A549 (cell line): ENCODE measurements at regions not wholly inside any gene's neighbourhood (a gene's known extent, or its start where the extent isn't known, plus 50 kb on each side); places are given as distances from the start of the nearest gene placed in this dataset.

Source experiments
- ATAC-seq, 2 experiments: fragments of 200-7000 bp in 1 of 2; fragments of >200 bp in 1 of 2; cut with Nextera tagmentation in 1 of 2; cut with Tn5 transposase in 1 of 2; 3 replicates each; pipeline versions ENCODE4 v1.8.0 to v1.9.1; 2018 to 2020; ENCODE audit warnings: mild to moderate bottlenecking in 1 of 2, moderate library complexity in 1 of 2
- CTCF ChIA-PET: fragments of 300-600 bp; sonication (Branson Sonifier 250); formaldehyde crosslinking; extraction: SDS; loops from one replicate; lab custom pipeline; 2021; ENCODE audit warnings: antibody characterized with exemption, inconsistent platforms; lab: Yijun Ruan, JAX
- POLR2A ChIA-PET: fragments of 350-600 bp; formaldehyde crosslinking; extraction: SDS; loops from one replicate; lab custom pipeline; 2021; ENCODE audit warnings: antibody characterized with exemption, inconsistent platforms; lab: Yijun Ruan, JAX
- DNase-seq, 2 experiments: peaks; one replicate each; pipeline versions ENCODE4 v3.0.0 to v3.0.0-alpha.2; 2011 to 2016; ENCODE audit warnings: low read depth in 1 of 2, low spot score in 1 of 2
- FAIRE-seq: peaks from 2 replicates; lab custom pipeline; 2011; peaks lifted over from hg19 to GRCh38; lab: Jason Lieb, UNC
- H3K27ac ChIP-seq, 2 experiments: fragments of >200 bp; sonication (Bioruptor Twin); formaldehyde crosslinking; 3 replicates each; pipeline ENCODE4 v1.5.1; 2016 to 2017
- H3K4me1 ChIP-seq: fragments of >200 bp; sonication (Bioruptor Twin); formaldehyde crosslinking; 3 replicates; pipeline ENCODE4 v1.6.1; 2016
- H3K4me2 ChIP-seq: fragments of >200 bp; sonication (Bioruptor Twin); formaldehyde crosslinking; 3 replicates; pipeline ENCODE4 v1.6.1; 2016
- H3K4me3 ChIP-seq: fragments of >200 bp; sonication (Bioruptor Twin); formaldehyde crosslinking; 3 replicates; pipeline ENCODE4 v1.5.1; 2016
- H3K9me3 ChIP-seq: fragments of >200 bp; sonication (Bioruptor Twin); formaldehyde crosslinking; 3 replicates; pipeline ENCODE4 v1.6.1; 2016
- CEBPB ChIP-seq, 2 experiments: fragments of >200 bp in 1 of 2; sonication (Bioruptor Twin) in 1 of 2; formaldehyde crosslinking in 1 of 2; IDR thresholded peaks; 2 replicates each; pipeline ENCODE4 v1.6.1; 2012 to 2016
- EHF ChIP-seq: fragments of 250-450 bp; sonication (Bioruptor Pico); IDR thresholded peaks from 2 replicates; pipeline ENCODE4 v1.5.0; 2020; ENCODE audit warnings: mild to moderate bottlenecking
- HDAC2 ChIP-seq: fragments of 200-600 bp; sonication (generic); IDR thresholded peaks from 2 replicates; pipeline ENCODE4 v1.6.1; 2016
- JUN ChIP-seq, 2 experiments: fragments of >200 bp; sonication (Bioruptor Twin); formaldehyde crosslinking; IDR thresholded peaks; 2 replicates in 1 of 2; 3 replicates in 1 of 2; pipeline ENCODE4 v1.6.1; 2016 to 2017
- KDM5A ChIP-seq: fragments of 200-600 bp; sonication (generic); IDR thresholded peaks from 2 replicates; pipeline ENCODE4 v1.6.1; 2016; ENCODE audit warnings: antibody characterized with exemption, mild to moderate bottlenecking
- MAZ ChIP-seq: fragments of 150-350 bp; IDR thresholded peaks from 2 replicates; pipeline ENCODE4 v1.6.1; 2014; ENCODE audit warnings: antibody characterized with exemption, low read depth, low read length, borderline replicate concordance
- MYC ChIP-seq: IDR thresholded peaks from 2 replicates; pipeline ENCODE4 v1.6.1; 2012; ENCODE audit warnings: mild to moderate bottlenecking, inconsistent platforms, low read length, improper control_type of control experiment, borderline replicate concordance
- NPAS2 ChIP-seq: fragments of 250-450 bp; sonication (Bioruptor Pico); IDR thresholded peaks from 2 replicates; pipeline ENCODE4 v1.8.0; 2022; ENCODE audit warnings: mild to moderate bottlenecking, moderate library complexity, borderline replicate concordance
- NR3C1 ChIP-seq: fragments of >200 bp; sonication (Bioruptor Twin); formaldehyde crosslinking; IDR thresholded peaks from 3 replicates; pipeline ENCODE4 v1.6.1; 2017
- POLR2AphosphoS2 ChIP-seq: conservative IDR thresholded peaks from 2 replicates; pipeline ENCODE4 v1.6.1; 2012; ENCODE audit warnings: low read length, improper control_type of control experiment, inconsistent platforms
- TFCP2L1 ChIP-seq: fragments of 250-450 bp; sonication (Bioruptor Pico); IDR thresholded peaks from 2 replicates; pipeline ENCODE4 v1.5.0; 2021; ENCODE audit warnings: mild to moderate bottlenecking
- ZC3H11A ChIP-seq: fragments of 450-650 bp; IDR thresholded peaks from 2 replicates; pipeline ENCODE4 v1.6.1; 2014; ENCODE audit warnings: antibody characterized with exemption, mild to moderate bottlenecking
- ZNF302 ChIP-seq: fragments of 250-450 bp; sonication (Bioruptor Pico); IDR thresholded peaks from 2 replicates; pipeline ENCODE4 v1.9.0; 2021; ENCODE audit warnings: inconsistent platforms, mild to moderate bottlenecking, moderate library complexity
- WGBS: methylation state at CpG from one replicate; pipeline ENCODE4 v1.1.6; 2017; ENCODE audit errors: missing lambda C conversion rate; 5-methylcytosine and 5-hydroxymethylcytosine counted together
- TF ChIP-seq, protein P1 (sequence below): fragments of 200-600 bp; sonication (generic); IDR thresholded peaks from 2 replicates; pipeline ENCODE4 v1.6.1; 2016; ENCODE audit warnings: antibody characterized with exemption, mild to moderate bottlenecking, moderate library complexity
- TF ChIP-seq, protein P2 (sequence below): IDR thresholded peaks from 2 replicates; pipeline ENCODE4 v1.6.1; 2012
- TF ChIP-seq, protein P3 (sequence below): fragments of >200 bp; sonication (Bioruptor Twin); formaldehyde crosslinking; IDR thresholded peaks from 2 replicates; pipeline ENCODE4 v1.6.1; 2016
- TF ChIP-seq, protein P4 (sequence below): IDR thresholded peaks from 2 replicates; pipeline ENCODE4 v1.6.1; 2012
- TF ChIP-seq, protein P5 (sequence below): IDR thresholded peaks from 2 replicates; pipeline ENCODE4 v1.6.1; 2012; ENCODE audit warnings: low read depth, borderline replicate concordance
- TF ChIP-seq, protein P6 (sequence below): fragments of 250-450 bp; sonication (Bioruptor Pico); IDR thresholded peaks from 2 replicates; pipeline ENCODE4 v1.5.0; 2021; ENCODE audit warnings: mild to moderate bottlenecking, moderate library complexity, borderline replicate concordance

DNA sequence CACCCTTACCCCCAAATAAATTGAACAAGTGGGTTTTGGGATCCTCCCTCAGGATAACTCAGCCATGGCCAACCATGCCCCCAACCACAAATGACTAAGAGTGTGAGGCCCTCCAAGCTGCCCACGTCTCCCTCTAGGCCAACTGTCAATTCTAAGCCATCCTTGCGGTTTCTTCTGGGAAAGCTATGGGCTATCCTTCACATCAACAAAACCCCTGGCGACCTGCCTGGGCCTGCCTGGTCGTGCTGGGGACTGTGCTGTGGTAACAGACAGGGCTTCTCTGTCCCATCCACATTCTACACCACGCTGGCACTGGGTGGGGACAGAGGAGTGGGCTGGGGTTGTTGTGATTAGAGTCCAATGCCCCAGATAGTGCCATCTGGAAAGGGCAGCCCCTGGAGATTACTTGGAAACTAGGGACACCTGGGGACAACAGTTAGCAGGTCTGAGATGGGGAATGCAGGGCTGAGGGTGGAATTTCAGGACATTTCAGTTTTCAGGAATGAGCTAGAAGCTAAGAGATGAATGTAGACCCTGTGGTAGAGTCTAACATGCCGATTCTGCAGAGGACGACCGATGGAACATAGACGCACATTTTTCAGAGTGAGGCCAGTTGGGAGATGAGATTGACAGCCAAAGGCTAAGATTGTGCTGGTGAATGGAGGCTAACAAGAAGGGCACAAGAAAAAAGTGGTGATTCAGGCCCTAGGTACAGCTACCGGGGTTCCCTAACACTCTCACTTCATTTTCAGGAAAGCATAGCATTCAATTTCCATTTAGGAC is 131.9 kb downstream of the RASSF10 start (continued):
- TF ChIP-seq, protein P1, sequence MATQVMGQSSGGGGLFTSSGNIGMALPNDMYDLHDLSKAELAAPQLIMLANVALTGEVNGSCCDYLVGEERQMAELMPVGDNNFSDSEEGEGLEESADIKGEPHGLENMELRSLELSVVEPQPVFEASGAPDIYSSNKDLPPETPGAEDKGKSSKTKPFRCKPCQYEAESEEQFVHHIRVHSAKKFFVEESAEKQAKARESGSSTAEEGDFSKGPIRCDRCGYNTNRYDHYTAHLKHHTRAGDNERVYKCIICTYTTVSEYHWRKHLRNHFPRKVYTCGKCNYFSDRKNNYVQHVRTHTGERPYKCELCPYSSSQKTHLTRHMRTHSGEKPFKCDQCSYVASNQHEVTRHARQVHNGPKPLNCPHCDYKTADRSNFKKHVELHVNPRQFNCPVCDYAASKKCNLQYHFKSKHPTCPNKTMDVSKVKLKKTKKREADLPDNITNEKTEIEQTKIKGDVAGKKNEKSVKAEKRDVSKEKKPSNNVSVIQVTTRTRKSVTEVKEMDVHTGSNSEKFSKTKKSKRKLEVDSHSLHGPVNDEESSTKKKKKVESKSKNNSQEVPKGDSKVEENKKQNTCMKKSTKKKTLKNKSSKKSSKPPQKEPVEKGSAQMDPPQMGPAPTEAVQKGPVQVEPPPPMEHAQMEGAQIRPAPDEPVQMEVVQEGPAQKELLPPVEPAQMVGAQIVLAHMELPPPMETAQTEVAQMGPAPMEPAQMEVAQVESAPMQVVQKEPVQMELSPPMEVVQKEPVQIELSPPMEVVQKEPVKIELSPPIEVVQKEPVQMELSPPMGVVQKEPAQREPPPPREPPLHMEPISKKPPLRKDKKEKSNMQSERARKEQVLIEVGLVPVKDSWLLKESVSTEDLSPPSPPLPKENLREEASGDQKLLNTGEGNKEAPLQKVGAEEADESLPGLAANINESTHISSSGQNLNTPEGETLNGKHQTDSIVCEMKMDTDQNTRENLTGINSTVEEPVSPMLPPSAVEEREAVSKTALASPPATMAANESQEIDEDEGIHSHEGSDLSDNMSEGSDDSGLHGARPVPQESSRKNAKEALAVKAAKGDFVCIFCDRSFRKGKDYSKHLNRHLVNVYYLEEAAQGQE = no peak
- TF ChIP-seq, protein P2, sequence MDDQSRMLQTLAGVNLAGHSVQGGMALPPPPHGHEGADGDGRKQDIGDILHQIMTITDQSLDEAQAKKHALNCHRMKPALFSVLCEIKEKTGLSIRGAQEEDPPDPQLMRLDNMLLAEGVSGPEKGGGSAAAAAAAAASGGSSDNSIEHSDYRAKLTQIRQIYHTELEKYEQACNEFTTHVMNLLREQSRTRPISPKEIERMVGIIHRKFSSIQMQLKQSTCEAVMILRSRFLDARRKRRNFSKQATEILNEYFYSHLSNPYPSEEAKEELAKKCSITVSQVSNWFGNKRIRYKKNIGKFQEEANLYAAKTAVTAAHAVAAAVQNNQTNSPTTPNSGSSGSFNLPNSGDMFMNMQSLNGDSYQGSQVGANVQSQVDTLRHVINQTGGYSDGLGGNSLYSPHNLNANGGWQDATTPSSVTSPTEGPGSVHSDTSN = no peak
- TF ChIP-seq, protein P3, sequence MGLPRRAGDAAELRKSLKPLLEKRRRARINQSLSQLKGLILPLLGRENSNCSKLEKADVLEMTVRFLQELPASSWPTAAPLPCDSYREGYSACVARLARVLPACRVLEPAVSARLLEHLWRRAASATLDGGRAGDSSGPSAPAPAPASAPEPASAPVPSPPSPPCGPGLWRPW = no peak
- no peak for TF ChIP-seq ZC3H11A
- TF ChIP-seq, protein P4, sequence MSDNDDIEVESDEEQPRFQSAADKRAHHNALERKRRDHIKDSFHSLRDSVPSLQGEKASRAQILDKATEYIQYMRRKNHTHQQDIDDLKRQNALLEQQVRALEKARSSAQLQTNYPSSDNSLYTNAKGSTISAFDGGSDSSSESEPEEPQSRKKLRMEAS = no peak

DNA sequence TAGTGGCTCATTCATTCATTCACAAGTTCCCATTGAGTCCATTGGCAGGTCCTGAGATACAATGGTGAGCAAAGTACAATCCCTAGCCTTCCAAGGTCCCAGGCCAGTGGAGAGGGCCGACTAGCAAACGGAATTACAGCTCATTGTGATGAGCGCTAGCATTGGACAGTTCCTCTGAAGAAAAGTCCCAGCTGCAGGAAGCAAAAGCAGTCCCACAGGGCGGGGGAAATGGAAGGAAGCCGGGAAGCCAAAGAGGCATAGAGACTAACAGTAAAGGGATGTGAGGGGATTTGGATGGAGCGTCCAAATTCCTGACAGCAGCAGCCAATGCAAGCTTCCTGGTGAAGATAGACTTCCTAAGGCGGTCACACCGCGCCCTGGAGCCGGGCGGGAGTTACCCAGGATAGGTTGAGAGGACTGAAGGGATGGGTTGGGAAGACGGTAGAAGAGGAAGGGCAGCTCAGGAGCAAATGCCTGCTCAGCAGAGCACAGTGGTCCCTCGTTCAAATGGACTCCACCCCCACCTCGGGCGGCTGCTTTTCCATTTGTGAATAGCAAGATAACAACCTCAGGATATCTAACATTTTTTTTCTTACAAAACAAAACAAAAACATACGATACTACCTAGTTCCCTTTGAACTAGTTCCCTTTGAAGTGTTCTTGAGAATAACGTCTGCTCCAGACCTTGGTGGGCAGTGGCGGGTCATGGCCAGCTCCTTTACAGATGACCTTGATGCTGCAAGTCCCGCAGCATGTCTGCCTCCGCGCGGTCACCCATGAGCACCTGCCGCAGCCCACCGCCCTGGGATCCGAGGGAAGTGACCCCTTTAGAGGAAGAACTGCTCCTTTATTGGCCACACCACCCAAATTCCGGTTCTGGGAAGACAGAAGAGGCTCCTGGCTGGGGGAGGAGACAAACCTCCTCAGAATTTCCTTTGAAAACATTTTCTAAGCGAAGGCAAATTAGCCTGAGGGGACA is 132.9 kb downstream of the RASSF10 start:
- FAIRE-seq (no peak), DNase-seq (no peak), ATAC-seq (no peak)
- CTCF ChIA-PET = interaction anchor here (1.0 to 2.8 kb wide), 8 partner anchors 8 to 853 kb away, joined by 3 to 17 read pairs (median 4); no protein-coding TSS in a partner anchor
- Histone ChIP-seq H3K4me1 (peaks cover 39% of the 10 kb centered on the region), H3K4me2 (no peak overlapping the region), H3K27ac (peak overlapping the region; percentile 98 to 99), H3K9me3 (peaks cover 8% of the 10 kb centered on the region; the same call in 2 of the 3 replicates), H3K4me3 (no peak overlapping the region)
- WGBS = 81% methylated on average over 27 of the region's 27 CpGs
- POLR2A ChIA-PET = interaction anchor here (2.3 kb wide), 1 partner anchor 133 kb away, joined by 6 read pairs; the partner anchor contains the start of gene RASSF10
- TF ChIP-seq ZC3H11A (no peak), HDAC2 (no peak), EHF (CRISPR knock-in tag) (no peak), JUN (IDR thresholded peaks at IDR 0.05) (no peak), MYC (no peak), MAZ (no peak), CEBPB (IDR thresholded peaks at IDR 0.05) (no peak), KDM5A (no peak), ZNF302 (CRISPR knock-in tag) (no peak), NPAS2 (CRISPR knock-in tag) (no peak), TFCP2L1 (CRISPR knock-in tag) (no peak), NR3C1 (no peak), POLR2AphosphoS2 (no peak)
- TF ChIP-seq, protein P4 = no peak
- TF ChIP-seq, protein P5, sequence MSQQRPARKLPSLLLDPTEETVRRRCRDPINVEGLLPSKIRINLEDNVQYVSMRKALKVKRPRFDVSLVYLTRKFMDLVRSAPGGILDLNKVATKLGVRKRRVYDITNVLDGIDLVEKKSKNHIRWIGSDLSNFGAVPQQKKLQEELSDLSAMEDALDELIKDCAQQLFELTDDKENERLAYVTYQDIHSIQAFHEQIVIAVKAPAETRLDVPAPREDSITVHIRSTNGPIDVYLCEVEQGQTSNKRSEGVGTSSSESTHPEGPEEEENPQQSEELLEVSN = no peak
- TF ChIP-seq, protein P6, sequence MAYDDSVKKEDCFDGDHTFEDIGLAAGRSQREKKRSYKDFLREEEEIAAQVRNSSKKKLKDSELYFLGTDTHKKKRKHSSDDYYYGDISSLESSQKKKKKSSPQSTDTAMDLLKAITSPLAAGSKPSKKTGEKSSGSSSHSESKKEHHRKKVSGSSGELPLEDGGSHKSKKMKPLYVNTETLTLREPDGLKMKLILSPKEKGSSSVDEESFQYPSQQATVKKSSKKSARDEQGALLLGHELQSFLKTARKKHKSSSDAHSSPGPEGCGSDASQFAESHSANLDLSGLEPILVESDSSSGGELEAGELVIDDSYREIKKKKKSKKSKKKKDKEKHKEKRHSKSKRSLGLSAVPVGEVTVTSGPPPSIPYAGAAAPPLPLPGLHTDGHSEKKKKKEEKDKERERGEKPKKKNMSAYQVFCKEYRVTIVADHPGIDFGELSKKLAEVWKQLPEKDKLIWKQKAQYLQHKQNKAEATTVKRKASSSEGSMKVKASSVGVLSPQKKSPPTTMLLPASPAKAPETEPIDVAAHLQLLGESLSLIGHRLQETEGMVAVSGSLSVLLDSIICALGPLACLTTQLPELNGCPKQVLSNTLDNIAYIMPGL (CRISPR knock-in tag) = no peak
- TF ChIP-seq, protein P3 = no peak
